Astrocyte (in vitro differentiated cells and primary cell): ENCODE measurements at regions not wholly inside any gene's neighbourhood (a gene's known extent, or its start where the extent isn't known, plus 50 kb on each side); places are given as distances from the start of the nearest gene placed in this dataset.

Experiments used
- CTCF ChIP-seq: IDR thresholded peaks from 2 replicates; pipeline ENCODE4 v1.5.1; 2011; ENCODE audit warnings: low read depth, mild to moderate bottlenecking, inconsistent platforms, low read length, moderate library complexity; ENCODE audit not compliant: insufficient read depth
- EZH2 ChIP-seq: IDR thresholded peaks from 2 replicates; pipeline ENCODE4 v1.6.1; 2012; ENCODE audit warnings: mild to moderate bottlenecking, low read length, inconsistent platforms; ENCODE audit not compliant: insufficient read depth

DNA sequence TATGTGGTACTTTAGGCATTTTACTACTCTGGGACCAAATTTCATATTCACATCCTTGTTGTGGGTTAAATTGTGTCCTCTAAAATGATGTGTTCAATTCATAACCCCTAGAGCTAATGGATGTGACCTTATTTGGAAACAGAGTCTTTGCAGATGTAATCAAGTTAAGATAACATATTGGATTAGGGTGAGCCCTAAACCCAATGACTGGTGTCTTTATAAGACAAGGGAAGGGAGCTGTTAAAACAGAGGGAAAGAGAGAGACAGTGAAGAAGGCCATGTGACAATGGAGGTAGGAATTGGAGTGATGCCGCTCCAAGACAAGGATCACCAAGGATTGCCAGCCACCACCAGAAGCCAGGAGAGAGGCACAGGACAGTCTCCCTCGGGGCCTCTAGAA is 220.0 kb downstream of the ADGRG6 start:
- no peak for TF ChIP-seq CTCF
- no peak for TF ChIP-seq EZH2
